ENCODE measurements at regions not wholly inside any gene's neighbourhood (a gene's known extent, or its start where the extent isn't known, plus 50 kb on each side); places are given as distances from the start of the nearest gene placed in this dataset.

- no peaks in the 10 kb centered on the region for H3K27me3 ChIP-seq
- H3K9me3 ChIP-seq, result no peaks in the 10 kb centered on the region
- no peak overlapping the region for H3K27ac ChIP-seq
- H3K4me1 ChIP-seq (ENCODE audit: control insufficient read depth in 1 of 2, insufficient read depth in 1 of 2, low read depth in 1 of 2, low read length in 1 of 2), result no peaks in the 10 kb centered on the region
- H3K36me3 ChIP-seq, result no peaks in the 10 kb centered on the region
- TF ChIP-seq CTCF (IDR thresholded peaks at IDR 0.05), result no peak
- no peak overlapping the region for H3K4me3 ChIP-seq (ENCODE audit: low read depth in 1 of 2, low read length in 1 of 2)
These were observed 103.3 kb upstream of the EPHA4 start for GRCh38 chr2:221675201-221675908.

DNA sequence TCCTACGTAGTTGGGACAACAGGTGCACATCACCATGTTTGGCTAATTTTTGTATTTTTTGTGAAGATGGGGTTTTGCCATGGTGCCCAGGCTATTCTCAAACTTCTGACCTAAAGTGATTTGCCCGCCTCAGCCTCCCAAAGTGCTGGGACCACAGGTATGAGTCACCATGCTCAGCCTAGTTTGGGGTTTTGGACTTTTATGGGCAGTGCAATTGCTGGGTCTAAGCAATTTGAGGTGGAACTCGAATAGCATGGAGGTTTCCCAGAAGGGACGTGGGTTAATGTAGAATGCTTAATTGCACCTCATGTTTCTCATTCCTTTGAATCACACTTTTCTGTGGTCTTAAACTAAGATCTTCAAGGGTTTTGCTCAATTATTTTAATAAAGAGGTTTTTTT, 102.3 kb upstream of the EPHA4 start:
- Histone ChIP-seq H3K36me3 (no peaks in the 10 kb centered on the region), H3K27ac (no peak overlapping the region), H3K4me1 (ENCODE audit: control insufficient read depth in 1 of 2, insufficient read depth in 1 of 2, low read depth in 1 of 2, low read length in 1 of 2) (no peaks in the 10 kb centered on the region), H3K27me3 (no peaks in the 10 kb centered on the region), H3K9me3 (no peaks in the 10 kb centered on the region), H3K4me3 (ENCODE audit: low read depth in 1 of 2, low read length in 1 of 2) (no peak overlapping the region)
- no peak for TF ChIP-seq CTCF (IDR thresholded peaks at IDR 0.05)

DNA sequence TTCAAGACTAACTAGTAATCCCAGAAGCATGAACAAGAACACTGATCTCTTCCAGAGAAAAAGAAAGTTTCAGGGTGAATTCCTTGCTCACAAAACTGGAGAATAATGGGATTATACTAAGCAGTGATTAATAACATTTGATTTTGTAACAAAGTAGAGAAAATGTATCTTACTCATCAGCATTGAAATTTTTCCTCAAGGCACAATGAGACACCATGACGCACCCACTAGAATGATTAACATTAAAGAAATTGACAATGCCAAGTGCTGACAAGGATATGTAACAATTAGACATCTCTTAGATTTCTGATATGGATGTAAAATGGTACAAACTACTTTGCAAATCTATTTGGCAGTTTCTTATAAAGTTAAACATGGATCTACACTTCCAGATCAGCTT, 101.1 kb upstream of the EPHA4 start:
- no peaks in the 10 kb centered on the region for H3K4me1 ChIP-seq (ENCODE audit: control insufficient read depth in 1 of 2, insufficient read depth in 1 of 2, low read depth in 1 of 2, low read length in 1 of 2)
- no peak for TF ChIP-seq CTCF (IDR thresholded peaks at IDR 0.05)
- H3K27me3 ChIP-seq, result no peaks in the 10 kb centered on the region
- no peak overlapping the region for H3K27ac ChIP-seq
- no peaks in the 10 kb centered on the region for H3K36me3 ChIP-seq
- no peak overlapping the region for H3K4me3 ChIP-seq (ENCODE audit: low read depth in 1 of 2, low read length in 1 of 2)
- no peaks in the 10 kb centered on the region for H3K9me3 ChIP-seq

DNA sequence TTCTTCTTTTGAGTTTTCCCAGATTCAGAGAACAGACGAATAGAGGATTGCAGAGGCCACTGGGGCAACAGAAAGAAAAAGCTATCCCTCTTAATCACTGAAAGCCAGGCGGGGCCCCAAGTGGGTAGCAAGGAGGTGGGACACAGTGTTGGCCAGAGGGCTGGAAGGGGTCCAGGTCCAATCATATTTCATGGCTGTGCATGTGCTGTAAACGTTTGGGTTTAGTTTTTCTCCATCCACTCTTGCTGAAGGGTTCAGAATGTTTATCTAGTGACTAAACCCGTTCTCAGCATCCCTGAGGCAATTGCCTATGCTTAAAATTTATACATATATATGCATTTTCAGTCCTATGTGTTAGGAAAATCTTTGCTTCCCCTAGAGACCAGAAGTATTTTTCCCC, 99.4 kb upstream of the EPHA4 start:
- TF ChIP-seq CTCF (IDR thresholded peaks at IDR 0.05), result no peak
- H3K9me3 ChIP-seq, result no peaks in the 10 kb centered on the region
- no peak overlapping the region for H3K27ac ChIP-seq
- H3K4me1 ChIP-seq (ENCODE audit: control insufficient read depth in 1 of 2, insufficient read depth in 1 of 2, low read depth in 1 of 2, low read length in 1 of 2), result no peaks in the 10 kb centered on the region
- no peaks in the 10 kb centered on the region for H3K36me3 ChIP-seq
- no peak overlapping the region for H3K4me3 ChIP-seq (ENCODE audit: low read depth in 1 of 2, low read length in 1 of 2)
- no peaks in the 10 kb centered on the region for H3K27me3 ChIP-seq

- H3K27me3 ChIP-seq, result no peaks in the 10 kb centered on the region
- H3K4me1 ChIP-seq (ENCODE audit: control insufficient read depth in 1 of 2, insufficient read depth in 1 of 2, low read depth in 1 of 2, low read length in 1 of 2), result no peaks in the 10 kb centered on the region
- TF ChIP-seq CTCF (IDR thresholded peaks at IDR 0.05), result no peak
- no peak overlapping the region for H3K4me3 ChIP-seq (ENCODE audit: low read depth in 1 of 2, low read length in 1 of 2)
- H3K36me3 ChIP-seq, result no peaks in the 10 kb centered on the region
- H3K9me3 ChIP-seq, result no peaks in the 10 kb centered on the region
- no peak overlapping the region for H3K27ac ChIP-seq
These were observed 90.7 kb upstream of the EPHA4 start for GRCh38 chr2:221662689-221663391.

All from neutrophil (primary cell).